OCI-LY7 (cell line): ENCODE measurements at regions not wholly inside any gene's neighbourhood (a gene's known extent, or its start where the extent isn't known, plus 50 kb on each side); places are given as distances from the start of the nearest gene placed in this dataset.

Source experiments
- BruUV-seq: library from RNA; stranded (reverse); fragments of 400-500 nt; replicated peaks from 2 replicates; lab custom pipeline; 2021; lab: Mats Ljungman, UMichigan
- CTCF ChIA-PET: fragments of 300-600 bp; sonication (Branson Sonifier 250); formaldehyde crosslinking; loops from one replicate; lab custom pipeline; 2022; ENCODE audit warnings: antibody characterized with exemption; ENCODE audit not compliant: unreplicated experiment; lab: Charles Lee
- POLR2A ChIA-PET: fragments of 300-600 bp; sonication (Branson Sonifier 250); formaldehyde crosslinking; loops from one replicate; lab custom pipeline; 2022; ENCODE audit warnings: antibody characterized with exemption; lab: Charles Lee
- DNase-seq: peaks from one replicate; pipeline ENCODE4 v3.0.0-alpha.2; 2015; ENCODE audit warnings: low spot score
- H2AFZ ChIP-seq: fragments of 200-600 bp; sonication (generic), shearing (Covaris generic); 2 replicates; pipeline ENCODE4 v1.6.1; 2014; ENCODE audit warnings: mild to moderate bottlenecking, antibody characterized with exemption, low read length, moderate library complexity
- H3K27ac ChIP-seq: fragments of 200-600 bp; sonication (generic); 2 replicates; pipeline ENCODE4 v1.5.1; 2014; ENCODE audit warnings: mixed run types, low read depth, mild to moderate bottlenecking, moderate library complexity, low read length, inconsistent platforms; ENCODE audit not compliant: poor library complexity, severe bottlenecking
- H3K36me3 ChIP-seq: fragments of 200-600 bp; sonication (generic); 2 replicates; pipeline ENCODE4 v1.6.1; 2014; ENCODE audit warnings: mild to moderate bottlenecking, antibody characterized with exemption, low read length, moderate library complexity, mixed read lengths; ENCODE audit not compliant: insufficient read depth
- H3K4me1 ChIP-seq: fragments of 200-600 bp; sonication (generic); 2 replicates; pipeline ENCODE4 v1.5.1; 2014; ENCODE audit warnings: mild to moderate bottlenecking, low read length; ENCODE audit not compliant: insufficient read depth, poor library complexity, severe bottlenecking
- H3K4me2 ChIP-seq: fragments of 200-600 bp; sonication (generic); 2 replicates; pipeline ENCODE4 v1.6.1; 2014; ENCODE audit warnings: mild to moderate bottlenecking, low read length
- H3K4me3 ChIP-seq: fragments of 200-600 bp; sonication (generic); 2 replicates; pipeline ENCODE4 v1.5.1; 2014; ENCODE audit warnings: mild to moderate bottlenecking, low read depth, low read length; ENCODE audit not compliant: poor library complexity, severe bottlenecking
- H3K79me2 ChIP-seq: fragments of 200-600 bp; sonication (generic); 2 replicates; pipeline ENCODE4 v1.6.1; 2016; ENCODE audit warnings: low read depth, mild to moderate bottlenecking, low read length, moderate library complexity, mixed read lengths; ENCODE audit not compliant: insufficient read depth
- H3K9me2 ChIP-seq: fragments of 200-600 bp; sonication (generic); 2 replicates; pipeline ENCODE4 v1.6.1; 2016; ENCODE audit warnings: mild to moderate bottlenecking, low read length, mixed read lengths; ENCODE audit not compliant: insufficient read depth
- H3K9me3 ChIP-seq: fragments of 200-600 bp; sonication (generic); 2 replicates; pipeline ENCODE4 v1.6.1; 2014; ENCODE audit warnings: mild to moderate bottlenecking, mixed run types, low read length, mixed read lengths
- H4K20me1 ChIP-seq: fragments of 200-600 bp; sonication (generic); 2 replicates; pipeline ENCODE4 v1.6.1; 2014; ENCODE audit warnings: mild to moderate bottlenecking, antibody characterized with exemption, low read length, moderate library complexity, mixed read lengths; ENCODE audit not compliant: insufficient read depth
- CTCF ChIP-seq: fragments of 200-600 bp; sonication (generic); conservative IDR thresholded peaks from 2 replicates; pipeline ENCODE4 v1.5.1; 2014; ENCODE audit warnings: mild to moderate bottlenecking, antibody characterized with exemption, low read length, moderate library complexity, mixed read lengths
- EZH2phosphoT487 ChIP-seq: fragments of 200-600 bp; sonication (generic); IDR thresholded peaks from 2 replicates; pipeline ENCODE4 v1.6.1; 2018; ENCODE audit warnings: low read depth, borderline replicate concordance, mild to moderate bottlenecking, mixed run types, antibody characterized with exemption, low read length, moderate library complexity, mixed read lengths
- intact Hi-C: fragments of 100-400 bp; cut with micrococcal nuclease; formaldehyde crosslinking; loops from one replicate; pipeline ENCODE4 v1.10.0; 2022; ENCODE audit not compliant: unreplicated experiment

GRCh38 chr16:54431041-54431996, 144.7 kb upstream of the IRX3 start:
- H3K4me2 ChIP-seq: no peak overlapping the region
- H2AFZ ChIP-seq: no peak overlapping the region
- no peaks in the 10 kb centered on the region for H3K36me3 ChIP-seq
- no peaks in the 10 kb centered on the region for H3K9me3 ChIP-seq
- H3K9me2 ChIP-seq: no peaks in the 10 kb centered on the region
- H3K4me3 ChIP-seq: no peak overlapping the region
- BruUV-seq: no TSS peak
- no peaks in the 10 kb centered on the region for H3K4me1 ChIP-seq
- ChIA-PET CTCF (no interaction called here), POLR2A (no interaction called here)
- H3K27ac ChIP-seq: no peak overlapping the region
- no peak for DNase-seq
- no peaks in the 10 kb centered on the region for H4K20me1 ChIP-seq
- H3K79me2 ChIP-seq: no peaks in the 10 kb centered on the region
- intact Hi-C loops: no loop called here
- no peak for TF ChIP-seq CTCF
- no peak for TF ChIP-seq EZH2phosphoT487

- Histone ChIP-seq H3K9me3 (no peaks in the 10 kb centered on the region), H3K79me2 (no peaks in the 10 kb centered on the region), H3K9me2 (no peaks in the 10 kb centered on the region), H3K4me2 (no peak overlapping the region), H2AFZ (no peak overlapping the region), H3K4me1 (no peaks in the 10 kb centered on the region), H3K36me3 (no peaks in the 10 kb centered on the region), H3K27ac (no peak overlapping the region), H4K20me1 (no peaks in the 10 kb centered on the region), H3K4me3 (no peak overlapping the region)
- no TSS peak for BruUV-seq
- POLR2A ChIA-PET: no interaction called here
- no peak for DNase-seq
- TF ChIP-seq CTCF (no peak), EZH2phosphoT487 (no peak)
- intact Hi-C loops: no loop called here
- CTCF ChIA-PET: no interaction called here
These were observed 144.0 kb upstream of the IRX3 start for GRCh38 chr16:54430491-54431030.

GRCh38 chr16:54429029-54429428, 142.4 kb upstream of the IRX3 start:
- no peak overlapping the region for H2AFZ ChIP-seq
- intact Hi-C loops: no loop called here
- no peak overlapping the region for H3K4me2 ChIP-seq
- H3K9me2 ChIP-seq: no peaks in the 10 kb centered on the region
- no peak overlapping the region for H3K27ac ChIP-seq
- no peaks in the 10 kb centered on the region for H3K4me1 ChIP-seq
- POLR2A ChIA-PET: interaction anchor here (0.6 kb wide), 1 partner anchor 1000 kb away, joined by 3 read pairs; no protein-coding TSS in a partner anchor
- CTCF ChIA-PET: no interaction called here
- H3K9me3 ChIP-seq: no peaks in the 10 kb centered on the region
- H3K79me2 ChIP-seq: no peaks in the 10 kb centered on the region
- no peak for TF ChIP-seq EZH2phosphoT487
- TF ChIP-seq CTCF: no peak
- no TSS peak for BruUV-seq
- no peak overlapping the region for H3K4me3 ChIP-seq
- H3K36me3 ChIP-seq: no peaks in the 10 kb centered on the region
- no peaks in the 10 kb centered on the region for H4K20me1 ChIP-seq
- DNase-seq: no peak
